Heart left ventricle (tissue), 16 donors: ENCODE measurements at regions not wholly inside any gene's neighbourhood (a gene's known extent, or its start where the extent isn't known, plus 50 kb on each side); places are given as distances from the start of the nearest gene placed in this dataset.

Source experiments
- ATAC-seq, 4 donors: fragments of 200-7000 bp; cut with Tn5 transposase; one replicate each; pipeline ENCODE4 v1.9.1; 2020 to 2022; ENCODE audit warnings: moderate library complexity in 4 of 4, mild to moderate bottlenecking in 3 of 4, moderate number of reproducible peaks in 1 of 4
- DNase-seq, 5 donors: peaks; one replicate each; pipeline ENCODE4 v3.0.0-alpha.2; 2020
- H3K27ac ChIP-seq, 12 donors: fragments of 200-600 bp; sonication (generic) in 4 of 12; one replicate each; pipeline versions ENCODE4 v1.5.0 to v1.8.0; 2016 to 2022; ENCODE audit warnings: mild to moderate bottlenecking in 2 of 12
- H3K27me3 ChIP-seq, 9 donors: fragments of 200-600 bp; sonication (generic) in 2 of 9; one replicate each; pipeline versions ENCODE4 v1.5.1 to v1.8.0; 2016 to 2022; ENCODE audit warnings: mild to moderate bottlenecking in 3 of 9
- H3K36me3 ChIP-seq, 9 donors: fragments of 200-600 bp; sonication (generic) in 2 of 9; one replicate each; pipeline versions ENCODE4 v1.5.0 to v1.8.0; 2018 to 2022; ENCODE audit warnings: mild to moderate bottlenecking in 2 of 9
- H3K4me1 ChIP-seq, 12 donors: fragments of 200-600 bp; sonication (generic) in 4 of 12; one replicate each; pipeline versions ENCODE4 v1.5.0 to v1.8.0; 2016 to 2022; ENCODE audit warnings: mild to moderate bottlenecking in 3 of 12
- H3K4me3 ChIP-seq, 12 donors: fragments of 200-600 bp; sonication (generic) in 4 of 12; one replicate each; pipeline versions ENCODE4 v1.5.0 to v1.8.0; 2017 to 2022; ENCODE audit warnings: mild to moderate bottlenecking in 9 of 12, moderate library complexity in 4 of 12
- H3K9me3 ChIP-seq, 12 donors: fragments of 200-600 bp; sonication (generic) in 4 of 12; one replicate each; pipeline versions ENCODE4 v1.5.0 to v1.8.0; 2016 to 2022; ENCODE audit warnings: mild to moderate bottlenecking in 1 of 12
- POLR2A ChIP-seq, 2 donors: fragments of 450-650 bp; IDR thresholded peaks; one replicate each; pipeline ENCODE4 v1.6.1; 2017; ENCODE audit warnings: antibody characterized with exemption in 2 of 2, mild to moderate bottlenecking in 2 of 2, moderate library complexity in 2 of 2
- WGBS, 4 donors: extraction: QIAGEN DNeasy Blood & Tissue Kit in 2 of 4; methylation state at CpG; one replicate each; pipeline versions ENCODE4 v1.1.5 to v1.1.7; 2013 to 2018; 5-methylcytosine and 5-hydroxymethylcytosine counted together
- intact Hi-C, 10 donors: fragments of 100-400 bp; cut with DNase I; formaldehyde crosslinking; loops; one replicate each; pipeline versions ENCODE4 v1.11.1 to v1.14.2; 2022
- TF ChIP-seq, protein P1 (sequence below), 12 donors: fragments of 200-600 bp; sonication (generic) in 4 of 12; IDR thresholded peaks; one replicate each; pipeline versions ENCODE4 v1.5.0 to v1.8.0; 2018 to 2022; ENCODE audit warnings: antibody characterized with exemption in 12 of 12, mild to moderate bottlenecking in 5 of 12
- donor health status: ischemic (EF 13 %, LVEDD 7.1; RV severe dilation, severe dysfunction).
- donor health status: healthy with polysubstance abuse.
- donor health status: DM: no; HTN: yes; CAD: no.
- donor health status: DM: no; HTN: no; CAD: no.
- donor health status: ischemic (EF 25% LVEDD 6.9; RV normal size, moderate dysfunction).
- donor health status: ischemic (EF 25% LVEDD 5.7; RV mildly dilated, moderate dysfunction).
- donor health status: healthy.
- donor health status: DM: yes; HTN: yes; CAD: no.
- donor health status: ischemic (EF 35%, LVEDD 5.7; RV mildly dilated, moderate dysfunction).
- donor health status: nonischemic (EF 11% LVEDD 7.7; RV severe dilation, severe dysfunction).
- donor health status: DM: yes; HTN: yes; CAD: no.
- donor health status: PGD.
- donor health status: ischemic (EF 29% LVEDD 5.4; RV normal size, mild dysfunction).
- donor health status: nonischemic (EF 23%, LVEDD 6.1; RV moderate dilation, normal function).

GRCh38 chr15:59828861-59829260 is 139.7 kb upstream of the BNIP2 start:
- Histone ChIP-seq H3K4me1 (no peaks in the 10 kb centered on the region), H3K4me3 (no peak overlapping the region), H3K36me3 (no peaks in the 10 kb centered on the region), H3K27me3 (peaks cover 0 to 6% (median 0%) of the 10 kb centered on the region in 9 donors), H3K9me3 (peaks cover 0 to 12% (median 0%) of the 10 kb centered on the region in 12 donors), H3K27ac (no peak overlapping the region)
- no peak for ATAC-seq
- intact Hi-C loops: no loop called here
- TF ChIP-seq, protein P1, sequence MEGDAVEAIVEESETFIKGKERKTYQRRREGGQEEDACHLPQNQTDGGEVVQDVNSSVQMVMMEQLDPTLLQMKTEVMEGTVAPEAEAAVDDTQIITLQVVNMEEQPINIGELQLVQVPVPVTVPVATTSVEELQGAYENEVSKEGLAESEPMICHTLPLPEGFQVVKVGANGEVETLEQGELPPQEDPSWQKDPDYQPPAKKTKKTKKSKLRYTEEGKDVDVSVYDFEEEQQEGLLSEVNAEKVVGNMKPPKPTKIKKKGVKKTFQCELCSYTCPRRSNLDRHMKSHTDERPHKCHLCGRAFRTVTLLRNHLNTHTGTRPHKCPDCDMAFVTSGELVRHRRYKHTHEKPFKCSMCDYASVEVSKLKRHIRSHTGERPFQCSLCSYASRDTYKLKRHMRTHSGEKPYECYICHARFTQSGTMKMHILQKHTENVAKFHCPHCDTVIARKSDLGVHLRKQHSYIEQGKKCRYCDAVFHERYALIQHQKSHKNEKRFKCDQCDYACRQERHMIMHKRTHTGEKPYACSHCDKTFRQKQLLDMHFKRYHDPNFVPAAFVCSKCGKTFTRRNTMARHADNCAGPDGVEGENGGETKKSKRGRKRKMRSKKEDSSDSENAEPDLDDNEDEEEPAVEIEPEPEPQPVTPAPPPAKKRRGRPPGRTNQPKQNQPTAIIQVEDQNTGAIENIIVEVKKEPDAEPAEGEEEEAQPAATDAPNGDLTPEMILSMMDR (IDR thresholded peaks at IDR 0.05): no peak
- no peak for TF ChIP-seq POLR2A (IDR thresholded peaks at IDR 0.05)
- WGBS, 4 donors: 82 to 85% (median 82%) methylated on average over 15 of the region's 15 CpGs
- DNase-seq: no peak

GRCh38 chr15:59828263-59828662 is 139.1 kb upstream of the BNIP2 start:
- intact Hi-C loops: no loop called here
- no peaks in the 10 kb centered on the region for H3K4me1 ChIP-seq
- 55 to 59% (median 55%) methylated on average over 4 of the region's 4 CpGs for WGBS, 4 donors
- H3K27me3 ChIP-seq: peaks cover 0 to 6% (median 0%) of the 10 kb centered on the region in 9 donors
- DNase-seq (no peak), ATAC-seq (no peak)
- no peak for TF ChIP-seq POLR2A (IDR thresholded peaks at IDR 0.05)
- TF ChIP-seq, protein P1 (IDR thresholded peaks at IDR 0.05): no peak
- H3K9me3 ChIP-seq: peaks cover 0 to 18% (median 0%) of the 10 kb centered on the region in 12 donors
- H3K36me3 ChIP-seq: no peaks in the 10 kb centered on the region
- H3K27ac ChIP-seq: no peak overlapping the region
- no peak overlapping the region for H3K4me3 ChIP-seq

- ATAC-seq: no peak
- intact Hi-C loops: no loop called here
- Histone ChIP-seq H3K4me1 (no peaks in the 10 kb centered on the region), H3K4me3 (no peak overlapping the region), H3K9me3 (peaks cover 0 to 20% (median 0%) of the 10 kb centered on the region in 12 donors), H3K27ac (no peak overlapping the region), H3K36me3 (no peaks in the 10 kb centered on the region), H3K27me3 (peaks cover 0 to 9% (median 0%) of the 10 kb centered on the region in 9 donors)
- no peak for TF ChIP-seq POLR2A (IDR thresholded peaks at IDR 0.05)
- TF ChIP-seq, protein P1 (IDR thresholded peaks at IDR 0.05): no peak
- no peak for DNase-seq
- WGBS, 4 donors: 50 to 67% (median 63%) methylated on average over 7 of the region's 7 CpGs
These were observed 136.8 kb upstream of the BNIP2 start for GRCh38 chr15:59825901-59826300.

GRCh38 chr15:59821286-59821685 is 132.2 kb upstream of the BNIP2 start:
- H3K36me3 ChIP-seq: no peaks in the 10 kb centered on the region
- DNase-seq (no peak), ATAC-seq (no peak)
- intact Hi-C loops: no loop called here
- no peak for TF ChIP-seq POLR2A (IDR thresholded peaks at IDR 0.05)
- TF ChIP-seq, protein P1 (IDR thresholded peaks at IDR 0.05): no peak
- H3K27me3 ChIP-seq: peaks cover 0 to 41% (median under 1%) of the 10 kb centered on the region in 9 donors
- no peak overlapping the region for H3K27ac ChIP-seq
- H3K4me3 ChIP-seq: no peak overlapping the region
- no peaks in the 10 kb centered on the region for H3K4me1 ChIP-seq
- peaks cover 0 to 20% (median 0%) of the 10 kb centered on the region in 12 donors for H3K9me3 ChIP-seq
- 64 to 74% (median 70%) methylated on average over 1 of the region's 1 CpG for WGBS, 4 donors
